Mucosa of descending colon (tissue), 3 donors: ENCODE measurements at regions not wholly inside any gene's neighbourhood (a gene's known extent, or its start where the extent isn't known, plus 50 kb on each side); places are given as distances from the start of the nearest gene placed in this dataset.

ENCODE experiments used
- ATAC-seq: fragments of 200-7000 bp; cut with Tn5 transposase; one replicate; pipeline ENCODE4 v1.9.1; 2020; ENCODE audit warnings: mild to moderate bottlenecking, moderate library complexity
- DNase-seq, 3 donors: peaks; one replicate each; pipeline ENCODE4 v3.0.0-alpha.2; 2020
- H3K36me3 ChIP-seq: fragments of 200-600 bp; one replicate; pipeline ENCODE4 v1.8.0; 2021; ENCODE audit warnings: low read depth, mild to moderate bottlenecking
- H3K4me1 ChIP-seq: fragments of 200-600 bp; one replicate; pipeline ENCODE4 v1.8.0; 2021; ENCODE audit warnings: low read depth, mild to moderate bottlenecking
- H3K4me3 ChIP-seq: fragments of 200-600 bp; one replicate; pipeline ENCODE4 v1.8.0; 2021; ENCODE audit warnings: mild to moderate bottlenecking
- H3K9me3 ChIP-seq: fragments of 200-600 bp; one replicate; pipeline ENCODE4 v1.8.0; 2021; ENCODE audit warnings: mild to moderate bottlenecking
- CTCF ChIP-seq: fragments of 200-600 bp; IDR thresholded peaks from one replicate; pipeline ENCODE4 v1.8.0; 2022; ENCODE audit warnings: antibody characterized with exemption, mild to moderate bottlenecking
- intact Hi-C, 2 donors: fragments of 100-400 bp; cut with DNase I in 1 of 2; cut with micrococcal nuclease in 1 of 2; formaldehyde crosslinking; loops; one replicate each; pipeline versions ENCODE4 v1.11.0 to v1.11.1; 2022; cut with DNase I, micrococcal nuclease
- donor health status: DM: no; HTN: no; CAD: no; lungs with moderate emphysema.
- donor health status: DM: no; HTN: no; CAD: no.
- donor health status: DM: no; HTN: yes; CAD: no.

GRCh38 chrX:44085209-44085608 is 112.0 kb upstream of the NDP start:
- DNase-seq (no peak), ATAC-seq (no peak)
- intact Hi-C loops = no loop called here
- H3K36me3 ChIP-seq = no peaks in the 10 kb centered on the region
- no peak for TF ChIP-seq CTCF
- no peaks in the 10 kb centered on the region for H3K9me3 ChIP-seq
- no peak overlapping the region for H3K4me3 ChIP-seq
- no peaks in the 10 kb centered on the region for H3K4me1 ChIP-seq

GRCh38 chrX:44082829-44083228 is 109.6 kb upstream of the NDP start:
- DNase-seq (no peak), ATAC-seq (no peak)
- H3K36me3 ChIP-seq = no peaks in the 10 kb centered on the region
- intact Hi-C loops = no loop called here
- H3K4me1 ChIP-seq = no peaks in the 10 kb centered on the region
- no peak for TF ChIP-seq CTCF
- no peaks in the 10 kb centered on the region for H3K9me3 ChIP-seq
- no peak overlapping the region for H3K4me3 ChIP-seq

DNA sequence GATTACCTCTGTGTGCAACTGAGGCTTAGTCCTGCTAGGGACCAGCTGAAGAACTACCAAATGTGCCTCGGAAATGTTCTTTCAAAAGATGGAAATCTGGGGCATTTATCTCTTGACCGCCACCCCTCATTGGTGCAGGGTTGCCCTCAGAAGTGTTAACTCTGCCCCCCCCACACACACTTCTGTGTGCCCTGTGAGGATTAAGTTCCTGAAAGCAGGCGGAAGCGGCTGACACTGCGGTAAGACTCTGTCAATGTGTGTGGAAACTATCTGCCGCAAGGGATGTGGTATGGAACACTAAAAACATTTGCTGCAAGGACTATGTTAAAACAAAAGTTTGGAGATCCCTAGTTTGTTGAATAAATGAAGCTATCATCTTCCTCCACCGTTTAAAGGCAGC is 106.9 kb upstream of the NDP start:
- ATAC-seq (no peak), DNase-seq (no peak)
- intact Hi-C loops = no loop called here

DNA sequence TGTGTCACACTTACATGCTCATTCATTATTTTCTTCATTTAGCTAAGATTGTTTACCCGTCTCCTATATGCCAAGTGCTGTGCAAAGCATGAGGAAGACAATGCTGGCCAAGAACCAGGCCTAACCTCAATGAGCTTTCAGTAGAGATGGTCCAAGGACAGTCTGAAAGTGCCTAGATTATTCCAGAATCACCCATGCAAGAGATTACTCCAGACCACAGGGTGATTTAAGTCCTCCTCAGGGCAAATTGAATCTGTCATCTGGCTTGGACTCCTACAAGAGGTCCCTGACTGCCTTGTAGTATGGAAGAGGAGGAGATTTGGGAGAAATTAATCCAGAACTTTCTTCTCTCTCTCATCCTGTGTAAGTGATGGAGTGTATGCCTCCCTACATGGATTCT is 99.4 kb upstream of the NDP start:
- no peak overlapping the region for H3K4me3 ChIP-seq
- TF ChIP-seq CTCF = no peak
- no peaks in the 10 kb centered on the region for H3K9me3 ChIP-seq
- DNase-seq (no peak), ATAC-seq (no peak)
- no peaks in the 10 kb centered on the region for H3K4me1 ChIP-seq
- H3K36me3 ChIP-seq = no peaks in the 10 kb centered on the region
- intact Hi-C loops = no loop called here

More for the DNA sequence above, 106.9 kb upstream of the NDP start:
- no peak for TF ChIP-seq CTCF
- Histone ChIP-seq H3K4me1 (no peaks in the 10 kb centered on the region), H3K36me3 (no peaks in the 10 kb centered on the region), H3K4me3 (no peak overlapping the region), H3K9me3 (no peaks in the 10 kb centered on the region)

DNA sequence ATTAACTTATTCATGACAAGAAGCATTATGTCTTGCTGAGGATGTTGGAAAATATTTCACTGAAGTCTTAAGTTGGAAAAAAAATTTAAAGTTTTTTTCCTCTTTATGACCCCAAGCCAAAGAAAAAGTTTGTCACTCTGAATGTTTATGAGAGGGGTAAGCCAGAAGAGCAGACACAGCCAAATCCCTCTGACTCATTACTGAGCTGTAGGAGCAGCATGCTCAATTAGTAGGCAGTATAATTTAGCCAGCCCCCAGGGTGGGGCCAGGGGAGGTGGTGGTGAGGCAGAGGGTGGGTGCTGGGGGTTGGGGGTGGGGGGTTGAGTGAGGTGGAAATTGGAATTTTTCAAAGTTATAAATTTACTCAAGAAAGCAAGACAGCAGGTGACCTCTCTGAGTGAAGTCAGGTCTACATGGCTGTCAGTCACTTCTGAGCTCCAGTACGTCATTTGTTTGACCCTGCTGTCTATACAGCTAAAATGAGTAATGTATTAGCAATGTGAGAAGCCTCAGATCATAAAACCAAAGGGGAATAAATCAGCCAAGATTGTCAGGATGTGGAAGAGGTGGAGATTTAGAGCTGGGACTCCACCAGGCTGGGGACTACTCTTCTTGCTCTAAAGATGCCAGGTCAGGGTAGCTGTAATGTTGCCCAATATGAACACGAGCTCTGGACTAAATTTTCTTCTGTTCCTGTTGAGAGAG is 98.8 kb upstream of the NDP start:
- Histone ChIP-seq H3K4me1 (no peaks in the 10 kb centered on the region), H3K36me3 (no peaks in the 10 kb centered on the region), H3K9me3 (no peaks in the 10 kb centered on the region), H3K4me3 (no peak overlapping the region)
- DNase-seq = no peak
- intact Hi-C loops = no loop called here
- no peak for TF ChIP-seq CTCF
- no peak for ATAC-seq
